ENCODE measurements at regions not wholly inside any gene's neighbourhood (a gene's known extent, or its start where the extent isn't known, plus 50 kb on each side); places are given as distances from the start of the nearest gene placed in this dataset.

- TF ChIP-seq CTCF (IDR thresholded peaks at IDR 0.05) (no peak), ZFX (IDR thresholded peaks at IDR 0.05; ENCODE audit: borderline replicate concordance) (no peak)
These were observed 102.8 kb upstream of the RASSF8 start for GRCh38 chr12:25855716-25856115.
